MM.1S (cell line): ENCODE measurements at regions not wholly inside any gene's neighbourhood (a gene's known extent, or its start where the extent isn't known, plus 50 kb on each side); places are given as distances from the start of the nearest gene placed in this dataset.

Source experiments
- CTCF ChIP-seq: fragments of 300-600 bp; sonication (generic); IDR thresholded peaks from 2 replicates; pipeline ENCODE4 v1.5.1; 2016; ENCODE audit warnings: antibody characterized with exemption, low read length, mixed read lengths
- EZH2 ChIP-seq: fragments of 300-600 bp; sonication (generic); optimal IDR thresholded peaks from 2 replicates; pipeline ENCODE3; 2017; ENCODE audit warnings: low read depth, mild to moderate bottlenecking, antibody characterized with exemption, low read length, mixed read lengths

GRCh38 chr15:38049891-38050290 is 115.5 kb downstream of the TMCO5A start:
- TF ChIP-seq CTCF (no peak), EZH2 (no peak)
